Left renal cortex interstitium (tissue), 4 donors: ENCODE measurements at regions not wholly inside any gene's neighbourhood (a gene's known extent, or its start where the extent isn't known, plus 50 kb on each side); places are given as distances from the start of the nearest gene placed in this dataset.

ENCODE experiments used
- DNase-seq, 4 donors: peaks; one replicate each; pipeline ENCODE4 v3.0.0-alpha.2; 2013; ENCODE audit warnings: low read depth in 4 of 4, low spot score in 2 of 4, missing footprints in 1 of 4

DNA sequence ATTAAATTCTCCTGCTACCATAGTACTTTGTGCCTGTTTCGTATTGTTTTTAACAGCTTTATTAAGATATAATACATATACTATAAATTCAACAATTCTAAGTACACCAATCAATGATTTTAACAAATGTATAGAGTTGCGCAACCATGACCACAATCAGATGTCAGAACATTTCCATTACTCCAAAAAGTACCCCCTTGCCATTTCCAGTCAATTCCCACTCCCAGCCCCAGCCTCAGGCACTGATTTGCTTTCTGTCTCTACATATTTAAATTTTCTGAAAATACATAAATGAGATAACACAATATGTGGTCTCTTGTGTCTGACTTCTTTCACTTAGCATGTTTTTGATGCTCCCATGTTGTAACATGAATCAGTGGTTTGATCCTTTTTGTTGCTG, 193.9 kb downstream of the FIGN start:
- DNase-seq = no peak

DNA sequence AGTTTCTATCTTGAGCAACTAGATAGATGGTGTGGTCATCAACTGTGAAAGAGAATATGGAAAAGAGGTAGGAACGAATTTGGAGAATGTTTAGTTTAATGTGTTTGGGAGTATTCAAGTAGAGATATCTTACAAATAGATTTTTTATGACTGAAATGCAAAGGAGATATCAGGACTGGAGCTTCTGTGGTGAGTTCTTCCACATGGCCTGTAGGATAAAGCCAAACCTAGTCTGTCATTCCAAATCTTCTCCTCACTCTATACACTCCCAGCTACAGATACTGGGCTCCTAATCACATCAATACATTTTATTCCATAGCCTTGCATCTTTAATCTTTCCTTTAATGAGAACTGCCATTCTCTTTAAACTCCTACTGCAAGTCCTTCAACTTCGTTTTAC, 194.3 kb downstream of the FIGN start:
- no peak for DNase-seq

DNA sequence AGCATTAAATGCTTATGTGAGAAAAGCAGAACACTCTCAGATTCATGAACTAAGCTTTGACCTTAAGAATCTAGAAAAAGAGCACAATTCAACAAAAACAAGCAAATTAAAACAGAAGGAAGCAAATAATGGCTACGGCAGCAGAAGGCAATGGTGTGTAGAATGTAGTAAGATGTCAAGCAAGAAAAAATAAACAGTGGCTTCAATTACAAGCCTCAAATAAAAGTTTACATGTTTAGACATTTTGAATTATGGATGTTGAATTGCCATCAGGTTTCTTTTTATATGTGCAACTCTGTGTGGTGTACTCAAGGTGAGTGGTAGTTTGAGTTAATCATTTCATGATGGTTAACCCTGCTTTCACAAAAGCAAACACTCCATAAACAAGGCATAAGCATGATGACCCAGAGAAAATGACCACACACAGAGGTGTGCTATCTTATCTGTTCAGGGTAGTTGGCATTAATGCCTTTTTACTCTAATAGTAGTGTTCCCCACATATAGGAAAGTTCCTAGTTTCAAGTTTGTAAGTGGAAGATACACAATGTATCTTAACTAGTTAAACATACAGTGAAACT, 207.1 kb downstream of the FIGN start:
- DNase-seq = no peak

- DNase-seq = no peak
Measured at GRCh38 chr2:163527381-163527780, 208.4 kb downstream of the FIGN start.

DNA sequence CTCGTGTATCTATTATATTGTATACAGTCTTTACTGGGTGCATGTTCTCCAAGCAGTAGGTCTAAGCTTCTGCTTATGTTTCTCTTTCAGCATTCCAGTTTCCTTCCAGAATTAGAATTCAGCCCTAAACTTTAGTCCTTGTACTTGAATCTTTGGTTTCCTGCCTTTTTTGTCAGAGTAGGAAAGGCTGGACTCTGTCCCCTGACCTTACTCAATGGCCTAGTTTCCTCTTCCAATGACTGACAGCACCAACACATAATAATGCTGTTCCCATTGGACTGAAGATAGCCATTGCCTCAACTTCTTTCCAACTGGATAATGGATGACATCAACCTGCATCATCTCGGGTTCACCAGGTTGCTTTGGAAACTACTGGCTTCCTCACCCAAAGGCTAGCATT, 217.0 kb downstream of the FIGN start:
- DNase-seq = no peak

GRCh38 chr2:163515836-163516235, 220.0 kb downstream of the FIGN start:
- DNase-seq = no peak

- no peak for DNase-seq
Measured at GRCh38 chr2:163505281-163505680, 230.5 kb downstream of the FIGN start.

GRCh38 chr2:163493359-163494298, 242.2 kb downstream of the FIGN start:
- no peak for DNase-seq

DNA sequence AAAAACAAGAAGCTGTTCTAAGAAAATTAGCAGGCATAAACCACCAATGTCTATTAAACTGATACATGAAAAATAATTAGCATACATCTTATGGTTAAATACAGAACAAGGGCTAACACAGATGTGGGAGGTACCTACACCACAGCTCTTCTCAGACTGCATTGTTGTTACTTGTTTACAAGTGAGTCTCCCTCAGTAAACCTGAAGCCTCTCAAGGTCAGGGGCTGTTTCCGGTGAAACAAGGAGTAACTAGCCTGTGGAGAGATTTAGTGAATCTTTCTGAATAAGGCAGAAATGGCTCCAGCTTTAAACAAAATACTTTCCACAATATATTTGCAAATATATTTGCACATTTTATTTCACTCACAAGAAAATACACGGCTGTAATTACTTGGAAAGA, 244.0 kb downstream of the FIGN start:
- DNase-seq = no peak

DNA sequence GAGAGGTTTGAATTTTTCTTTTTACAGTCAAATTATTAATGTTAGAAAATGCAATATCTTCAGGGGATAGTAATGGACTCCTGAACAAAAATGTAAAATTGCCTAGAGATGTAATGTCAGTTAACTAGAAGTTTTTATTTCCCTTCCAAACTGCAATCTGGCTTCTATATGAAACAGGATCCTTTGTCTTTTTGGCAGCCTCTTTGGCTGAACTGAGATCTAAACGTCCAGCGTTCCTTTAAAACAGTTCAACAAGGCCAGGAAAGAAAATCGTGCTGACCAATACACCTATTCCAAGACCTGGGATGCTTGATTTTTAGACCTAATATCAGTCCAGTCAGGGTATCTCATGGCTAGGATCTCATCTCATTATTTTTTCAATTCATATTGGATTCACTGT, 245.5 kb downstream of the FIGN start:
- no peak for DNase-seq

GRCh38 chr2:163481515-163481914, 254.3 kb downstream of the FIGN start:
- no peak for DNase-seq

DNA sequence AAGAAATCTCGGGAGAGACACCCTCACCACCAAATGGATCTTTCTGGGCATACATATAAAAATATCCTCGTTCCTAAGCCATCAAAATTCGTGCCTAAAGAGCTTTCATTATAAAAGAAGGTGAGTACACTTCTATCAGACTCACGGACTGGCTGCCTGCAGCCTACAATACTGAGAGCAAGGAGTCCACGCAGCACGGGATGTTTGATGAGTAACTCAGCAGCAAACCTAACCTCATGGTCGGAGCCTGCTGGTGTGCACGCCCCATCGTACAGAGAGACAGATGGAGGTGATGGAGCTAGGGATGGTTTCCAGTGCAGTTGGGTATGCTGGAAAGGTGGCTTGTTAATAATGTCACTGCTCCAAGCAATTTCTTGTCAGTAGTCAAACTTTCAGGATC, 256.2 kb downstream of the FIGN start:
- DNase-seq = no peak

GRCh38 chr2:163475815-163476214, 260.0 kb downstream of the FIGN start:
- no peak for DNase-seq

DNA sequence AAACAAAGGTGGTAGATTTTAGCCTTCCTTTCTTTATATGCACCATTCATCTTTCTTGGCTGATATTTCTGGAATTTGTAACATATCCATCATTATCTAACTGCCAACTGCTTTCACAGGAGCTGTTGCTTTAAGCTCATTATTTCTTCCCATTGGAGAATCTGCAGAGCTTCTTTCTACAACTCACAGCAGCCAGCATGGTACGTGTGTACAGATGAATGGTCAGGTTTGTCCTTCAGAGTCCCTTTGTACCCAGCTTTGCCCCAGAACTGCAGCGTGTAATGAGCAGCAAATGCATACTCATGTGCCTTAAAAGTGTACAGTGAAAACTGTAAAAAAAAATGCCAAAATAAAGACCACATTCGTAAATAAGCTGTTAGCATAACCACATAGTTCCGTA, 260.9 kb downstream of the FIGN start:
- no peak for DNase-seq

DNA sequence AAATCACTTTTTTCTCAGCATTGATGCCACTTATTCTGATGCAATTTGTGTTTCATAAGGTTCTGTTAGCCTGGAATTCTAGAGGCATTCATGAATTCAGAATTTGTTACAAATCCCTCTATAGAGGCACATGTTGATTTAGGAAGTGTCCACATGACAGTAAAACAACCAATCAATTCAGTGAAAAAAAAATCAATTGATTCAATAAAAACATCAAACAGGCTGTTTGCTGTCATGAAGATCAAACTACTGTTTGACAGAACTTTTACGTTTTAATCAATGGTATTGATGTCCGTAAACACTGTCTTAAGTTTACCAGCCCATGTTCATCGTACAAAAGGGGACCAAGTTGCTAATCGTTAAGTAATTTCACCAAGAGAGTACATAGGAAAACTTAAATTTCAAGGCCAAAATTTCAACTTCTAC, 261.5 kb downstream of the FIGN start:
- DNase-seq = no peak

DNA sequence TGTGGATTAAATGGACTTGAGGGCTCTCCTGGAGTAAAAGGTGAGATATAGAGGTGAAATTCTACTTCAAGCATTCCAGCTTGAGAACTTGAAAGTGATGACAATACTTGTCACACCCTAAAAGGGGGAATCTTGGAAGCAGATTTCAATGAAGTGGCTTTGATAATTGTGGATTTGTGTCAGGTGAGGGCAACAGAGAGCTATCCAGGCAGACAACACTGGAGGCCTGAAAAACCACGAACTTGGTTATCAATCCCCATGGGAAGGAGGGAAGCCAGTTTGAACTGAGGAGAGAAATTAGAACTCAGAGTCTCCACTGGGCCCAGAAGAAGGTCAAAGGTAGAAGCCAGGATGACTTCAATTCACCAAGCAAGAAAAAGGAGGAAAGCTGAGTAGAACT, 263.9 kb downstream of the FIGN start:
- no peak for DNase-seq

DNA sequence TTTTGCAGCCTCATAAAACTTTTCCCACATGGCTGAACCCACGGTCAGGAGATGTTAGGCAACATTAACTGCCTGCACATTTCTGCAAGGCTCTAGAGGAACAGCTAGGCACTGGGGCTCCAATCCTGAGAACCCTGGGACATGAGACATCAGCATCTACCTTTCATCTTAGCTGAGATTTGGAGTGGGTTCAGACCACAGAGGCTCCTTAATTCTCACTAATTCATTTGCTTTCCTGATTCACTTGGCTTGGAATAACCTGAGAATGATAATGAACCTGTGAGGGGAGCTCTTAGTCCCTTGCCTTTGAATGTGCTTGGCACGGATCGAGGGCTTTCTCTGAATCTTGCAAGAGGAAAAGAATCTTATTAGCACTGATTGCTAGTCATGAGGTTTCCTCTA, 266.2 kb downstream of the FIGN start:
- DNase-seq = no peak

DNA sequence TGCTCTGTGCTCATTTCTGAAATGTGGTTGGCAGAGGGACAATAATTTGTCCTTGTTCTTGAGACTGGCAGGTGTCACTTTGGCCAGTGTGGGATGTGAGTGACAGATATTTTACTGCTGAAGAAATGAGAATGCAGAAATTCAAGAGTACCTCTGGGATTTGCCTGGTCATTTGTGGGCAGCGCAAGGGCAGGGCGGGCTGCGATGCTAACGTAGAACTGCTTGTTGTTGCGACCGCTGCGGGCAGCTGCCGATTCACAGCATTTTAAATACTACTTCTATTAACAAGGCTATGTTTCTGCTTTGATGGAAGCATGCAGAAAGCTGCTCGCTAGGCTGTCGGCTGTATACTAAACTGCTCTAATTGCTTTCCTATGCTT, 268.6 kb downstream of the FIGN start:
- DNase-seq = no peak

DNA sequence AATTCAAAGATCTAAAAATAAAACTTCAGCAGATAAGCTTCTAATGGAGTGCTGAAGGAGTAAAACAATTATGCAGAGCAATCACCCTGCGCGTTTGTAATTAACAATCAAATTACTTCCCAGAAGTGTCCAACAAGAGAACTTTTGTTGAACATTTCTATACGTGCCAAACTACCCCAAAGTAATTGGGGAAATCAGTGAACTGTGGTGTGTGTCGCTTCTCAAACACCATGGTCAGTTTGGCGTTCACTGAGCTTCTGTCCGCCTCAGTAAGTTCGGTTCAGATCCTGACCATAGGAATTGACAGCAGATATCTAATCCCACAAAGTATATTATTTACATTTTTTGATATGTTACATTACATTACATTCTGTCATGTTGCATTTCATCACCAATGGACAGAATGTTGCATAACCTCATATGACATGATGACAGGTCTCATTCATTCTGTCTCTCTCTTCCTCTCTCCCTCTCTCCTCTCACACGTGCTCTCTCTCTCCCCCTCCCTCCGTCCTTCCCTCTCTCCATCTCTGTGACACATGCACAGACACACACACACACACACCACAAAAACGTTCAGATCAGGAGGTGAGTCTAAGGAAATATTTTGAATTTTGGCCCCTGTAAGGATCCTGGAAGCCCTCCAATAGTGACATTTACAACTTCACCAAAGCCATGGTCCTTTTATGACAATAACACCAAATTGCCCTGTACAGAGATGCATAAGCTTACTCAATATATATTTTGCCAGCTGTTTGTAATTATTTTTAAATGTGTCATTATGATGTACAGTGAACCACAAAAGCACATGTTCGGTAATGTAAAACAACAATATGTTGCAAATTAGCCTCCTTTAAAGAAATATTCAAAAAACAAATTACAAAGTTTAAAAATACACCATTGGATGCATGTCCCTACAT, 269.2 kb downstream of the FIGN start:
- no peak for DNase-seq

DNA sequence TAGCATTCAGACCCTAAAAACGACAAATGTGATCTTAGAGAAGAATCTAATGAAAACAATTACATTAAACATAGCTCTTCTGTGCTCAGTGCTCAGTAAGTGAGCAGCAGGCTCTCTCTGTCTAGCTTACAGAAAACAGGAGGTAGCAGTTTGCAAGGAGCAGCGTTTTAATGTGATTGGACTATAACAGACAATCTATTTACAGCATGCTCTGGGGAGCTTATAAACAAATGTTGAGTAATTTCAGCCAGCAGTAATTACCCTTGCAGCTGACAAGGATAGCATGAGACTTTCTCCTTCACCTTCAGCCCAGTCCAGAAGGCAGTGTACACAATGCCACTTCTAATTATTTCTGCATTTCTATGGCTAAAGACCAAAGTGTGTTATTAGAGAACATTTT, 270.4 kb downstream of the FIGN start:
- DNase-seq = no peak

GRCh38 chr2:163463411-163463810, 272.4 kb downstream of the FIGN start:
- no peak for DNase-seq
